Ramos (cell line): ENCODE measurements at regions not wholly inside any gene's neighbourhood (a gene's known extent, or its start where the extent isn't known, plus 50 kb on each side); places are given as distances from the start of the nearest gene placed in this dataset.
"Not testable (repeated sequence)": the region's sequence is repeated elsewhere in the genome, so short reads cannot be mapped to it uniquely, and the experiment has no call there.

ENCODE experiments used
- in situ Hi-C: fragments of 300-500 bp; cut with MboI; formaldehyde crosslinking; loops from one replicate; pipeline ENCODE4 v1.14.3; 2022; ENCODE audit warnings: low sequenced_read_pairs; ENCODE audit not compliant: unreplicated experiment

- in situ Hi-C loops = no loop called here
Measured at GRCh38 chr6:168844821-168845609, 404.0 kb downstream of the SMOC2 start.

GRCh38 chr6:168842632-168843212 is 401.7 kb downstream of the SMOC2 start:
- in situ Hi-C loops = not testable (repeated sequence)

GRCh38 chr6:168841609-168842278 is 400.8 kb downstream of the SMOC2 start:
- in situ Hi-C loops = no loop called here

- in situ Hi-C loops = not testable (repeated sequence)
Measured at GRCh38 chr6:168840932-168841331, 399.9 kb downstream of the SMOC2 start.

- in situ Hi-C loops = not testable (repeated sequence)
Measured at GRCh38 chr6:168840299-168840698, 399.3 kb downstream of the SMOC2 start.

GRCh38 chr6:168838037-168838399 is 397.0 kb downstream of the SMOC2 start:
- in situ Hi-C loops = no loop called here

- in situ Hi-C loops = no loop called here
Measured at GRCh38 chr6:168837254-168838036, 396.5 kb downstream of the SMOC2 start.

GRCh38 chr6:168835991-168836390 is 395.0 kb downstream of the SMOC2 start:
- in situ Hi-C loops = no loop called here

GRCh38 chr6:168834801-168835200 is 393.8 kb downstream of the SMOC2 start:
- in situ Hi-C loops = no loop called here

- in situ Hi-C loops = no loop called here
Measured at GRCh38 chr6:168834042-168834587, 393.1 kb downstream of the SMOC2 start.

GRCh38 chr6:168828800-168829199 is 387.8 kb downstream of the SMOC2 start:
- in situ Hi-C loops = no loop called here

GRCh38 chr6:168828035-168828434 is 387.1 kb downstream of the SMOC2 start:
- in situ Hi-C loops = no loop called here

GRCh38 chr6:168827586-168827871 is 386.5 kb downstream of the SMOC2 start:
- in situ Hi-C loops = no loop called here

GRCh38 chr6:168826726-168827585 is 386.0 kb downstream of the SMOC2 start:
- in situ Hi-C loops = no loop called here

GRCh38 chr6:168826078-168826390 is 385.1 kb downstream of the SMOC2 start:
- in situ Hi-C loops = no loop called here

- in situ Hi-C loops = no loop called here
Measured at GRCh38 chr6:168825226-168826077, 384.5 kb downstream of the SMOC2 start.

GRCh38 chr6:168823397-168824212 is 382.6 kb downstream of the SMOC2 start:
- in situ Hi-C loops = no loop called here

- in situ Hi-C loops = no loop called here
Measured at GRCh38 chr6:168822376-168822775, 381.4 kb downstream of the SMOC2 start.
